Thoracic aorta (tissue), 2 donors: ENCODE measurements at regions not wholly inside any gene's neighbourhood (a gene's known extent, or its start where the extent isn't known, plus 50 kb on each side); places are given as distances from the start of the nearest gene placed in this dataset.
"Not testable (repeated sequence)": the region's sequence is repeated elsewhere in the genome, so short reads cannot be mapped to it uniquely, and the experiment has no call there.

Experiments
- ATAC-seq: fragments of 150-250 bp; one replicate; pipeline ENCODE4 v1.8.0; 2017; ENCODE audit warnings: low read depth; ENCODE audit not compliant: insufficient number of reproducible peaks, low FRiP score
- DNase-seq: peaks from one replicate; pipeline ENCODE4 v3.0.0-alpha.2; 2020; ENCODE audit warnings: low spot score
- H3K27ac ChIP-seq, 2 donors: fragments of 200-600 bp; sonication (generic); 1 replicate in 1 of 2; 2 replicates in 1 of 2; pipeline ENCODE4 v1.5.1; 2016; ENCODE audit warnings: mild to moderate bottlenecking in 2 of 2, moderate library complexity in 2 of 2
- H3K27me3 ChIP-seq: fragments of 200-600 bp; sonication (generic); replicated peaks from 2 replicates; pipeline ENCODE4 v1.6.0; 2016; ENCODE audit warnings: mild to moderate bottlenecking; ENCODE audit not compliant: insufficient read depth
- H3K36me3 ChIP-seq: fragments of 200-600 bp; sonication (generic); one replicate; pipeline ENCODE4 v1.5.1; 2016
- H3K4me1 ChIP-seq, 2 donors: fragments of 200-600 bp; sonication (generic); 1 replicate in 1 of 2; 2 replicates in 1 of 2; pipeline versions ENCODE4 v1.5.1 to v1.6.0; 2016; ENCODE audit warnings: low read depth in 2 of 2, mild to moderate bottlenecking in 1 of 2; ENCODE audit not compliant: control insufficient read depth in 1 of 2
- H3K4me3 ChIP-seq: fragments of 200-600 bp; sonication (generic); 2 replicates; pipeline ENCODE4 v1.5.1; 2016; ENCODE audit warnings: mild to moderate bottlenecking
- H3K9me3 ChIP-seq: fragments of 200-600 bp; sonication (generic); 2 replicates; pipeline ENCODE4 v1.5.1; 2016
- TF ChIP-seq, protein P1 (sequence below): fragments of 200-600 bp; sonication (generic); IDR thresholded peaks from one replicate; pipeline ENCODE4 v1.5.1; 2019; ENCODE audit warnings: antibody characterized with exemption

DNA sequence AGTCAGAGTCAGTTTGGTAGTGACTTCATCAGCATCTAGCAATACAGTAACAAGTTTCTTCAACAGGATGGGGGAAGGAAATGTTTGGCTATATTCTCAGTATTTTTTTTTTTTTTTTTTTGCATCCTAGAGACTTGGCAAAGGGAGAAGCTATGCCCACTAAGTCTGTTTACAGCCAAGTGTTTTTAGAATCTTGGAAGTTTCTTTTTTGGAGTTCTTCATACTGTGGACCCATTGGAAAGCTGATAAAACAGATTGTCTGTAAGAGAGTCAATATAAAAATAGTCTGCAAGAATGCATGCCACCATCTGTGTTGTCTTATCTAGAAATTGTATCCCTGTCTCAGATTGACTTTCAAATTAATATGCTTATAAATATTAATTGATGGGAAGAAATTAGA is 171.2 kb downstream of the ADCYAP1 start:
- TF ChIP-seq, protein P1, sequence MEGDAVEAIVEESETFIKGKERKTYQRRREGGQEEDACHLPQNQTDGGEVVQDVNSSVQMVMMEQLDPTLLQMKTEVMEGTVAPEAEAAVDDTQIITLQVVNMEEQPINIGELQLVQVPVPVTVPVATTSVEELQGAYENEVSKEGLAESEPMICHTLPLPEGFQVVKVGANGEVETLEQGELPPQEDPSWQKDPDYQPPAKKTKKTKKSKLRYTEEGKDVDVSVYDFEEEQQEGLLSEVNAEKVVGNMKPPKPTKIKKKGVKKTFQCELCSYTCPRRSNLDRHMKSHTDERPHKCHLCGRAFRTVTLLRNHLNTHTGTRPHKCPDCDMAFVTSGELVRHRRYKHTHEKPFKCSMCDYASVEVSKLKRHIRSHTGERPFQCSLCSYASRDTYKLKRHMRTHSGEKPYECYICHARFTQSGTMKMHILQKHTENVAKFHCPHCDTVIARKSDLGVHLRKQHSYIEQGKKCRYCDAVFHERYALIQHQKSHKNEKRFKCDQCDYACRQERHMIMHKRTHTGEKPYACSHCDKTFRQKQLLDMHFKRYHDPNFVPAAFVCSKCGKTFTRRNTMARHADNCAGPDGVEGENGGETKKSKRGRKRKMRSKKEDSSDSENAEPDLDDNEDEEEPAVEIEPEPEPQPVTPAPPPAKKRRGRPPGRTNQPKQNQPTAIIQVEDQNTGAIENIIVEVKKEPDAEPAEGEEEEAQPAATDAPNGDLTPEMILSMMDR: no peak
- H3K36me3 ChIP-seq: no peaks in the 10 kb centered on the region
- H3K4me3 ChIP-seq: no peak overlapping the region
- H3K4me1 ChIP-seq: no peaks in the 10 kb centered on the region
- DNase-seq: no peak
- H3K27ac ChIP-seq: no peak overlapping the region
- no peaks in the 10 kb centered on the region for H3K27me3 ChIP-seq
- ATAC-seq: no peak
- H3K9me3 ChIP-seq: no peaks in the 10 kb centered on the region

DNA sequence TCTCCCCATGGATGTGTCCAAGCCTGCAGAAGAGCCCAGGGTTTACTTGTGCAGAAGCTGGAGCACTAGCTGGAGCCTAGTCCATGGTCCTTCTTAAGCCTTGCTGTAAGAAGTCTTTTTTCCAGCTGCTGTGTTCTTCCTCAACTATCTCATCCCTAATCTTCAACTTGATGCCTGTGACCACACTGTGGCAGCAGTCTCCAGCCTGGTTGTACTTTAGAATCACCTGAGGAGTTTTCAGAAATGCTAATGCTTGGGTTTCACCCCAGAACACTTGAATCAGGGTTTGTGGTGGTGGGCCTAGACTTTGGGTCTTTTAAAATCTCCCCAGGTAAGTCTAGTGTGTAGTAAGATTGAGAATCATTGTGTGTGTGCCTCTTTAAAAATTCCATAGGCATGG is 173.6 kb downstream of the ADCYAP1 start:
- TF ChIP-seq, protein P1: no peak
- Histone ChIP-seq H3K27ac (no peak overlapping the region), H3K27me3 (no peaks in the 10 kb centered on the region), H3K9me3 (no peaks in the 10 kb centered on the region), H3K4me3 (no peak overlapping the region), H3K4me1 (no peaks in the 10 kb centered on the region), H3K36me3 (no peaks in the 10 kb centered on the region)
- ATAC-seq (no peak), DNase-seq (no peak)

DNA sequence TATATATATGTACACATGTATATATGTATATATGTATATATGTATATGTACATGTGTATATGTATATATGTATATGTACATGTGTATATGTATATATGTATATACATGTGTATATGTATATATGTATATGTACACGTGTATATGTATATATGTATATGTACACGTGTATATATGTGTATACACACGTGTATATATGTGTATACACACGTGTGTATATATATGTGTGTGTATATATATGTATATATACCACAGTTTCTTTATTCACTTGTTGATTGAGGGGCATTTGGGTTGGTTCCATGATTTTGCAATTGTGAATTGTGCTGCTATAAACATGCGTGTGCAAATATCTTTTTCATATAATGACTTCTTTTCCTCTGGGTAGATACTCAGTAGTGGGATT is 179.0 kb downstream of the ADCYAP1 start:
- not testable (repeated sequence) for ATAC-seq, H3K27me3 ChIP-seq

DNA sequence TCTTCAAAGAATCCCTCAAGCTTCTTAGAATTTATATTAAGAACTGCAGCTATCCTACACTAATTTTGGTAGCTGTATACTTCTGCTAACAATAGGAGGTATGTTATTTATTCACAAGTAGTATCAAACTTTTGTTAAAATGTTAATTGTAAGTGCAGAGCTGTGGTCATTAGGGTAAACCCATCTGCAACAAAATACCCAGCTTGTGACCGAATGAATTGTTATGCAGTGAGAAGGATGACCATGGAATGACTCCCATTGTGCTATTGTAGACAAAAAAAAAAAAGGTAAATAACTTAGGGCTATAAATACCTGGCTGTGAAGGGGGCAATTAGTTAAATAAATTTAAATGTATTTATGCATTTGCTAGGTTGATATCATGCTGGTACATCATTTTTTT is 186.1 kb downstream of the ADCYAP1 start:
- no peak overlapping the region for H3K4me3 ChIP-seq
- H3K27ac ChIP-seq: no peak overlapping the region
- DNase-seq (no peak), ATAC-seq (no peak)
- H3K27me3 ChIP-seq: no peaks in the 10 kb centered on the region
- no peaks in the 10 kb centered on the region for H3K9me3 ChIP-seq
- no peaks in the 10 kb centered on the region for H3K4me1 ChIP-seq
- H3K36me3 ChIP-seq: no peaks in the 10 kb centered on the region
- TF ChIP-seq, protein P1: no peak

More for the DNA sequence above, 179.0 kb downstream of the ADCYAP1 start:
- H3K4me1 ChIP-seq, H3K9me3 ChIP-seq, H3K27ac ChIP-seq, DNase-seq, H3K36me3 ChIP-seq, H3K4me3 ChIP-seq: not testable (repeated sequence)

DNA sequence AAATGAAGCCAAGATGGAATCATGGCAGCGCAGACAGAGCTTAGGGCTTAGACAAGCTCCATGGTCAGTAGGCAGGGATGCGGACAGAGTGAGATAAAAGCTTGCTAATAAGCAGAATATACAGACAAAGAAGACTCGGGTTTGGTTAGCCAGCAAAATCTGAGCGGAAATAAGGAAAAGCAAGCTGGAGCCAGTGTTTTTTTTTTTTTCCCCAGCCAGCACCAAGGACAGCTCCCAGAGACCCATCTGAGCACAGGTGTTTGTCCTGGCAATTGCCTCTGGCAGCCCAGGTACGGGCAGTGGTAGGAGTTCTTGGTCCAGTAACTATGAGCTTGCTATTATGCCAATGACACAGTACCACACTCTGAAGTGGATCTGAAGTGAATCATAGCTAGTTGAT is 187.6 kb downstream of the ADCYAP1 start:
- H3K9me3 ChIP-seq: no peaks in the 10 kb centered on the region
- no peak overlapping the region for H3K27ac ChIP-seq
- H3K4me3 ChIP-seq: no peak overlapping the region
- no peaks in the 10 kb centered on the region for H3K27me3 ChIP-seq
- no peak for ATAC-seq
- no peaks in the 10 kb centered on the region for H3K36me3 ChIP-seq
- DNase-seq: no peak
- TF ChIP-seq, protein P1: no peak
- H3K4me1 ChIP-seq: no peaks in the 10 kb centered on the region

DNA sequence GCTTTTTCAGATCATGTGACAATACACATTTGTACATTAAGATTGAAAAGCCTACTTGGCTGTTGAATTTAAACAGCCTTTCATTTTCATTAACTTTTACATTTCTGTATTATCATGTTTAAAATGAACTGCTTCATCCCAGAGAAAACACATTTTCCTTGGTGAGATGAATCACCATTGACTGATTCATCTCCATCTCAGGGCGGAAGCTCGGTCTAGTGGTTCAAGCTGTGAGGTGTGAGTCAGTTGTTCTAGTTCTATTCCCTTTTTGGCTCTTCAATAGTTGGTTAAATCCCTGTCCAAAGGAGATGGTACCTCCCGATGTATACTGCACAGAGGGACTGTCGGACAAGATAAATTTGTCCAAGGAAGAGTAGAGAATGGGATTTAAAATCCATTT is 189.7 kb downstream of the ADCYAP1 start:
- no peaks in the 10 kb centered on the region for H3K9me3 ChIP-seq
- DNase-seq (no peak), ATAC-seq (no peak)
- no peak overlapping the region for H3K27ac ChIP-seq
- H3K4me1 ChIP-seq: no peaks in the 10 kb centered on the region
- no peaks in the 10 kb centered on the region for H3K36me3 ChIP-seq
- TF ChIP-seq, protein P1: no peak
- no peak overlapping the region for H3K4me3 ChIP-seq
- H3K27me3 ChIP-seq: no peaks in the 10 kb centered on the region

DNA sequence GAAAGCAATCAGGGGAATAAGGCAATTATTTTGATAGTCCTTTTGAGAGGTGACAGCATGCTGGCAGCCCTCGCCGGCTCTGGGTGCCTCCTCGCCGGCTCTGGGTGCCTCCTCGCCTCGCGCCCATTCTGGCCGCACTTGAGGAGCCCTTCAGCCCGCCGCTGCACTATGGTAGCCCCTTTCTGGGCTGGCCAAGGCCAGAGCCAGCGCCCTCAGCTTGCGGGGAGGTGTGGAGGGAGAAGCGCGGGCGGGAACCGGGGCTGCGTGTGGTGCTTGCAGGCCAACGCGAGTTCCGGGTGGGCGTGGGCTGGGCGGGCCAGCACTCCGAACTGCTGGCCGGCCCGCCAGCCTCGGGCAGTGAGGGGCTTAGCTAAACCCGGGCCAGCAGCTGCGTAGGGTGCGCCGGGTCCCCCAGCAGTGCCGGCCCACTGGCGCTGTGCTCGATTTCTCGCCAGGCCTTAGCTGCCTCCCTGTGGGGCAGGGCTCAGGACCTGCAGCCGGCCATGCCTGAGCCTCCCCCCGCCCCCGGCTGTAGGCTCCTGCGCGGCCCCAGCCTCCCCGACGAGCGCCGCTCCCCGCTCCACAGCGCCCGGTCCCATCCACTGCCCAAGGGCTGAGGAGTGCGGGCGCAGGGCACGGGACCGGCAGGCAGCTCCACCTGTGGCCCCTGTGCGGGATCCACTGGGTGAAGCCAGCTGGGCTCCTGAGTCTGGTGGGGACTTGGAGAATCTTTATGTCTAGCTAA is 193.5 kb downstream of the ADCYAP1 start:
- not testable (repeated sequence) for H3K27me3 ChIP-seq, DNase-seq, H3K4me3 ChIP-seq, H3K27ac ChIP-seq, H3K4me1 ChIP-seq, ATAC-seq, H3K9me3 ChIP-seq, H3K36me3 ChIP-seq
